OCI-LY1 (cell line): ENCODE measurements at regions not wholly inside any gene's neighbourhood (a gene's known extent, or its start where the extent isn't known, plus 50 kb on each side); places are given as distances from the start of the nearest gene placed in this dataset.

Experiments used
- EZH2 ChIP-seq: fragments of 200-600 bp; sonication (generic), shearing (Covaris generic); IDR thresholded peaks from 2 replicates; pipeline ENCODE4 v1.8.0; 2017; ENCODE audit warnings: borderline replicate concordance, mixed run types, mild to moderate bottlenecking, antibody characterized with exemption, low read length, moderate library complexity, mixed read lengths
- TF ChIP-seq, protein P1 (sequence below): fragments of 200-600 bp; sonication (generic), shearing (Covaris generic); IDR thresholded peaks from 2 replicates; pipeline ENCODE4 v1.5.1; 2017; ENCODE audit warnings: mild to moderate bottlenecking, antibody characterized with exemption, low read length, moderate library complexity, mixed read lengths

DNA sequence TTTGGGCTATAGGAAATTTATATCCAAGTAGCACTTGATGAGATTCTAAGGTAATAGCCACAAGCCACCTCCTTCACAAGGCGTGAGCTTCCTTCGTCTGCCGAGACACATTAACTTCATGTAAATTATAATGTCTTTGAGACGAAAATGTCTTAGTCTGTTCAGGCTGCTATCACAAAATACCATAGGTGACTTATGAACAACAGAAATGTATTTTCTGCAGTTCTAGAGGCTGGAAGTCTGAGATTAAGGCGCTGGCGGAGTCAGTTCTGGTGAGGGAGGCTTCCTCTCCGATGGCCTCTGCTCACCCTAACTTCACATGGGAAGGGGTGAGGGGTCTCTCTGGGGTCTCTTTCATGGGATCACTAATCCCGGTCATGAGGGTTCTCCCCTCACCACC is 133.0 kb downstream of the ETS2 start:
- TF ChIP-seq, protein P1, sequence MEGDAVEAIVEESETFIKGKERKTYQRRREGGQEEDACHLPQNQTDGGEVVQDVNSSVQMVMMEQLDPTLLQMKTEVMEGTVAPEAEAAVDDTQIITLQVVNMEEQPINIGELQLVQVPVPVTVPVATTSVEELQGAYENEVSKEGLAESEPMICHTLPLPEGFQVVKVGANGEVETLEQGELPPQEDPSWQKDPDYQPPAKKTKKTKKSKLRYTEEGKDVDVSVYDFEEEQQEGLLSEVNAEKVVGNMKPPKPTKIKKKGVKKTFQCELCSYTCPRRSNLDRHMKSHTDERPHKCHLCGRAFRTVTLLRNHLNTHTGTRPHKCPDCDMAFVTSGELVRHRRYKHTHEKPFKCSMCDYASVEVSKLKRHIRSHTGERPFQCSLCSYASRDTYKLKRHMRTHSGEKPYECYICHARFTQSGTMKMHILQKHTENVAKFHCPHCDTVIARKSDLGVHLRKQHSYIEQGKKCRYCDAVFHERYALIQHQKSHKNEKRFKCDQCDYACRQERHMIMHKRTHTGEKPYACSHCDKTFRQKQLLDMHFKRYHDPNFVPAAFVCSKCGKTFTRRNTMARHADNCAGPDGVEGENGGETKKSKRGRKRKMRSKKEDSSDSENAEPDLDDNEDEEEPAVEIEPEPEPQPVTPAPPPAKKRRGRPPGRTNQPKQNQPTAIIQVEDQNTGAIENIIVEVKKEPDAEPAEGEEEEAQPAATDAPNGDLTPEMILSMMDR, result no peak
- no peak for TF ChIP-seq EZH2
